Ammon's horn (tissue), 1 donor: ENCODE measurements at regions not wholly inside any gene's neighbourhood (a gene's known extent, or its start where the extent isn't known, plus 50 kb on each side); places are given as distances from the start of the nearest gene placed in this dataset.
A peak's percentile ranks its signal among the peaks of the same experiment; 100 is the strongest.

ENCODE experiments used
- DNase-seq: peaks from one replicate; pipeline ENCODE4 v3.0.0-alpha.2; 2016; ENCODE audit warnings: low spot score

- DNase-seq, result no peak
These were observed 186.8 kb upstream of the GLI2 start for GRCh38 chr2:120548627-120549608.

- no peak for DNase-seq
These were observed 185.8 kb upstream of the GLI2 start for GRCh38 chr2:120549841-120550240.

- no peak for DNase-seq
These were observed 185.4 kb upstream of the GLI2 start for GRCh38 chr2:120550282-120550681.

- no peak for DNase-seq
These were observed 184.7 kb upstream of the GLI2 start for GRCh38 chr2:120550893-120551446.

- no peak for DNase-seq
These were observed 184.1 kb upstream of the GLI2 start for GRCh38 chr2:120551522-120551921.

GRCh38 chr2:120552079-120552478, 183.6 kb upstream of the GLI2 start:
- DNase-seq, result no peak

GRCh38 chr2:120552800-120553481, 182.7 kb upstream of the GLI2 start:
- DNase-seq, result peak; percentile 68

GRCh38 chr2:120554625-120555032, 181.0 kb upstream of the GLI2 start:
- DNase-seq, result no peak

GRCh38 chr2:120555092-120555491, 180.6 kb upstream of the GLI2 start:
- DNase-seq, result no peak

- no peak for DNase-seq
These were observed 178.8 kb upstream of the GLI2 start for GRCh38 chr2:120556911-120557310.

- no peak for DNase-seq
These were observed 176.8 kb upstream of the GLI2 start for GRCh38 chr2:120558847-120559246.

- DNase-seq, result no peak
These were observed 176.3 kb upstream of the GLI2 start for GRCh38 chr2:120559401-120559800.

- DNase-seq, result no peak
These were observed 175.3 kb upstream of the GLI2 start for GRCh38 chr2:120560330-120560729.

- DNase-seq, result no peak
These were observed 174.2 kb upstream of the GLI2 start for GRCh38 chr2:120561379-120562035.

- no peak for DNase-seq
These were observed 173.3 kb upstream of the GLI2 start for GRCh38 chr2:120562218-120563005.

GRCh38 chr2:120563616-120564015, 172.1 kb upstream of the GLI2 start:
- no peak for DNase-seq

- DNase-seq, result no peak
These were observed 171.2 kb upstream of the GLI2 start for GRCh38 chr2:120564213-120565094.

GRCh38 chr2:120565095-120565460, 170.6 kb upstream of the GLI2 start:
- no peak for DNase-seq

GRCh38 chr2:120565929-120566328, 169.7 kb upstream of the GLI2 start:
- no peak for DNase-seq

- DNase-seq, result no peak
These were observed 169.2 kb upstream of the GLI2 start for GRCh38 chr2:120566331-120567035.
